Smooth muscle cell (in vitro differentiated cells): ENCODE measurements at regions not wholly inside any gene's neighbourhood (a gene's known extent, or its start where the extent isn't known, plus 50 kb on each side); places are given as distances from the start of the nearest gene placed in this dataset.

ENCODE experiments used
- DNase-seq: peaks from one replicate; lab custom pipeline; 2025; ENCODE audit not compliant: unreplicated experiment; lab: John Stamatoyannopoulos, UW
- H2AFZ ChIP-seq: fragments of 200-600 bp; sonication (generic); 2 replicates; pipeline ENCODE4 v1.6.0; 2016; ENCODE audit warnings: antibody characterized with exemption, low read depth, mild to moderate bottlenecking
- H3F3A ChIP-seq: fragments of 200-600 bp; sonication (generic); 2 replicates; pipeline ENCODE4 v1.6.0; 2017; ENCODE audit warnings: antibody characterized with exemption, low read depth
- H3K27ac ChIP-seq: fragments of 200-600 bp; sonication (generic); 2 replicates; pipeline ENCODE4 v1.5.1; 2016; ENCODE audit warnings: low read depth, mild to moderate bottlenecking
- H3K27me3 ChIP-seq: fragments of 200-600 bp; sonication (generic); 2 replicates; pipeline ENCODE4 v1.6.1; 2016; ENCODE audit warnings: low read depth, mild to moderate bottlenecking
- H3K36me3 ChIP-seq: fragments of 200-600 bp; sonication (generic); 2 replicates; pipeline ENCODE4 v1.5.1; 2016; ENCODE audit warnings: low read depth
- H3K4me1 ChIP-seq: fragments of 200-600 bp; sonication (generic); 2 replicates; pipeline ENCODE4 v1.5.1; 2016; ENCODE audit warnings: low read depth
- H3K4me2 ChIP-seq: fragments of 200-600 bp; sonication (generic); 2 replicates; pipeline ENCODE4 v1.6.0; 2016; ENCODE audit warnings: mild to moderate bottlenecking
- H3K4me3 ChIP-seq: fragments of 200-600 bp; sonication (generic); 2 replicates; pipeline ENCODE4 v1.5.1; 2016; ENCODE audit warnings: mild to moderate bottlenecking
- H3K79me2 ChIP-seq: fragments of 200-600 bp; sonication (generic); 2 replicates; pipeline ENCODE4 v1.6.0; 2016; ENCODE audit warnings: low read depth, mild to moderate bottlenecking
- H3K9ac ChIP-seq: fragments of 200-600 bp; sonication (generic); 2 replicates; pipeline ENCODE4 v1.6.0; 2016; ENCODE audit warnings: low read depth
- H3K9me3 ChIP-seq: fragments of 200-600 bp; sonication (generic); replicated peaks from 2 replicates; pipeline ENCODE4 v1.5.1; 2016; ENCODE audit warnings: low read depth
- H4K20me1 ChIP-seq: fragments of 200-600 bp; sonication (generic); 2 replicates; pipeline ENCODE4 v1.6.0; 2016; ENCODE audit warnings: low read depth
- WGBS: methylation state at CpG from one replicate; pipeline ENCODE4 v1.1.7; 2016; ENCODE audit warnings: low lambda C conversion rate; 5-methylcytosine and 5-hydroxymethylcytosine counted together
- TF ChIP-seq, protein P1 (sequence below): fragments of 200-600 bp; sonication (generic); IDR thresholded peaks from 2 replicates; pipeline ENCODE4 v1.5.1; 2017; ENCODE audit warnings: borderline replicate concordance, mild to moderate bottlenecking, antibody characterized with exemption; ENCODE audit not compliant: insufficient read depth, poor library complexity, severe bottlenecking

DNA sequence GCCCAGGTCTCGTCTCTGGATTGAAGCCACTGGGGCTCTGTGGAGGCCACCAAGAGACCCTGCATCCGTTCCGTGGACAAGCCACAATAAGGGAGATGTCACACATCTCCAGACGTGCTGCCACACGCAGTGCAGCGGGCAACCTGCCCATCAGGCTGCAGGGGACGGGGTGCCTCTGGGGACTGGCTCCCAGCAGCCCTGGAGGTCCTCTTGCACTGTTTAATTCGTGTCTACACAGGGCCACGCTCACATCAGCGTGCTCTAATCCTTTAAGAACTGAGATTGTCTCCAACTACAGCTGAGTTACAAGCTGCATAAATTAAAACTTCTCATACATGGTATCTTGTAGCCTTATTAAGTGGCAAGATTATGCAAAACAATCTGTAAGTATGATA is 1232.2 kb downstream of the BRD1 start:
- no peak overlapping the region for H3K27ac ChIP-seq
- no peaks in the 10 kb centered on the region for H3K36me3 ChIP-seq
- no peak overlapping the region for H3K9ac ChIP-seq
- no peaks in the 10 kb centered on the region for H3K9me3 ChIP-seq
- no peaks in the 10 kb centered on the region for H3K79me2 ChIP-seq
- H3K27me3 ChIP-seq, result no peaks in the 10 kb centered on the region
- peaks cover 49% of the 10 kb centered on the region for H4K20me1 ChIP-seq
- H3K4me3 ChIP-seq, result no peak overlapping the region
- 79% methylated on average over 10 of the region's 10 CpGs for WGBS
- TF ChIP-seq, protein P1, sequence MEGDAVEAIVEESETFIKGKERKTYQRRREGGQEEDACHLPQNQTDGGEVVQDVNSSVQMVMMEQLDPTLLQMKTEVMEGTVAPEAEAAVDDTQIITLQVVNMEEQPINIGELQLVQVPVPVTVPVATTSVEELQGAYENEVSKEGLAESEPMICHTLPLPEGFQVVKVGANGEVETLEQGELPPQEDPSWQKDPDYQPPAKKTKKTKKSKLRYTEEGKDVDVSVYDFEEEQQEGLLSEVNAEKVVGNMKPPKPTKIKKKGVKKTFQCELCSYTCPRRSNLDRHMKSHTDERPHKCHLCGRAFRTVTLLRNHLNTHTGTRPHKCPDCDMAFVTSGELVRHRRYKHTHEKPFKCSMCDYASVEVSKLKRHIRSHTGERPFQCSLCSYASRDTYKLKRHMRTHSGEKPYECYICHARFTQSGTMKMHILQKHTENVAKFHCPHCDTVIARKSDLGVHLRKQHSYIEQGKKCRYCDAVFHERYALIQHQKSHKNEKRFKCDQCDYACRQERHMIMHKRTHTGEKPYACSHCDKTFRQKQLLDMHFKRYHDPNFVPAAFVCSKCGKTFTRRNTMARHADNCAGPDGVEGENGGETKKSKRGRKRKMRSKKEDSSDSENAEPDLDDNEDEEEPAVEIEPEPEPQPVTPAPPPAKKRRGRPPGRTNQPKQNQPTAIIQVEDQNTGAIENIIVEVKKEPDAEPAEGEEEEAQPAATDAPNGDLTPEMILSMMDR, result no peak
- no peaks in the 10 kb centered on the region for H3F3A ChIP-seq
- H3K4me2 ChIP-seq, result no peak overlapping the region
- DNase-seq, result no peak
- H2AFZ ChIP-seq, result no peak overlapping the region
- H3K4me1 ChIP-seq, result no peaks in the 10 kb centered on the region

DNA sequence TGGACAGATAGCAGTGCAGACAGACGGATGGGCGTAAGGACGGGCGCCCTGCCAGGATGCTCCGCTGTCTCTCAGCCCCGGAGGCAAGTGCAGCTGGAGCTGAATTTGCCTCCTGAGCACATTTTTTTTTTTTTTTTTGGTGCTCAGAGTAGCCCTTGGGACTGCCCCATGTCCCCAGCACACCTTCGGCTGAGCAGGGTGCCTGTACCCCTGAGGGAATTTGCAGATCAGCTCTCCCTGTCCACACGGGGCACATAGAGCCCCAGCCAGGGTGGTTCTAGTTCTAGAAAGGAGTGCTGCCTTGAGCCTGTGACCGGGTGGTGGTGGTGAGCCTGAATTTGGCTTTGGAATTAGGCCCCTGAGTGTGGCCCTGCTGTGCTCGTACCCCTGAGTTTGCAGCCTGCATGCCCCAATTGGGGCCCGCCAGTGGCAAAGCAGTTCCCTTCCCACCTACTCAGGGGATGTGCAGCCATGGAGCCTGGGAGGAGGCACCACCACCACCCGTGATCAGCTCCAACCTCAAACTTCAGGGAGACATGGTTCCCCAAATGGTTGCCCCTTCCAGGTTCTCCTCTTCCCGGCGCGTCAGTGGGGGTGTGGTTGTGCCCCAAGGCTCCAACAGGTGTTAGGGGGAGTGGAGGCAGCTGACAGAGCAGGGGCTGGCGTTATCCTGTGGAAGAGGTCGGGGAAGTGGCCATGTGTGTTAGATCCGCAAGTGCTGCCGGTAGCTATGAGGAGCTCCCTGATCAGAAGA is 1232.7 kb downstream of the BRD1 start:
- Histone ChIP-seq H2AFZ (no peak overlapping the region), H3K4me2 (no peak overlapping the region), H3K4me3 (no peak overlapping the region), H3K36me3 (no peaks in the 10 kb centered on the region), H3K27me3 (no peaks in the 10 kb centered on the region), H3K27ac (no peak overlapping the region), H3K9me3 (no peaks in the 10 kb centered on the region), H3K4me1 (no peaks in the 10 kb centered on the region), H4K20me1 (peaks cover 54% of the 10 kb centered on the region), H3K79me2 (no peaks in the 10 kb centered on the region), H3F3A (no peaks in the 10 kb centered on the region), H3K9ac (no peak overlapping the region)
- 95% methylated on average over 19 of the region's 19 CpGs for WGBS
- DNase-seq, result no peak
- TF ChIP-seq, protein P1, result no peak

DNA sequence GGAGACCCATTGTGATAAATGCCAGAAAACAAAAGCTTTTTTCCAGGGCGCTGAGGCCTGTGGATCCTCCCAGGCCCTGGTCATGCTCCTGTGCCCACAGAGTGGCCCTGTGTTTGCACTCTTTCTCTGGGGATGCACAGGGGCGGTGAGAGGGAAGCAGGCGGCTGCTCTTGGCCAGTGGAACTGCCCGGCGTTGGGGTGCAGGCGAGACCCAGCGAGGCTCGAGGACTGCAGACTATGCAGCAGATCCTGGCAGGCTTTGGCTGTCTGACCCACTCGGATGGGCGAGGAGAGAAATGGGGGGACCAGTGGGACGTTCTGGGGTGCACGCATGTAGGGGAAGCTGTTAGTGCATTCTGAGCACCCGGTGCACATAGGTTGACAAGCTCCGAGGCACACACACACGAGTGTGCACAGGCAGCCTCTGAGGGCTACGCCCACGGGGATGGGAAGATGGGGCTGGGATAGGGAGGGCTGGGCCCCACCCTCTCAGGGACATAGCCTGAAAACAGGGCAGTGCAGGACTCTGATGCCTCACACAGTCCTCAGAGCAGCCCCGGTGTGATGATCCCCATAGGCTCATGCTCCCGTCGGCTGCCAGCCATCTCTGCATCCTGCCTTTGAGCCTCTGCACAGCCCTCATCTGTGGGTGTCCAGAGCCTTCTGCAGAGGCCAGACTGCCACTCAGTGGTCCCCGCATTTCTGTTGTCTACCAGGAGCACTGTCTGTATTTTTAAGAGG is 1233.5 kb downstream of the BRD1 start:
- Histone ChIP-seq H3K9me3 (no peaks in the 10 kb centered on the region), H3K36me3 (no peaks in the 10 kb centered on the region), H4K20me1 (peaks cover 56% of the 10 kb centered on the region), H3K9ac (no peak overlapping the region), H3K79me2 (no peaks in the 10 kb centered on the region), H3K4me2 (no peak overlapping the region), H2AFZ (no peak overlapping the region), H3K4me1 (no peaks in the 10 kb centered on the region), H3F3A (no peaks in the 10 kb centered on the region), H3K4me3 (no peak overlapping the region), H3K27me3 (no peaks in the 10 kb centered on the region), H3K27ac (no peak overlapping the region)
- no peak for DNase-seq
- 92% methylated on average over 21 of the region's 21 CpGs for WGBS
- TF ChIP-seq, protein P1, result no peak
